Astrocyte of the cerebellum (primary cell): ENCODE measurements at regions not wholly inside any gene's neighbourhood (a gene's known extent, or its start where the extent isn't known, plus 50 kb on each side); places are given as distances from the start of the nearest gene placed in this dataset.

Experiments
- DNase-seq: peaks from one replicate; pipeline ENCODE4 v3.0.0-alpha.2; 2011; ENCODE audit warnings: low read depth
- H3K4me3 ChIP-seq: 2 replicates; pipeline ENCODE4 v1.5.1; 2011; ENCODE audit warnings: mild to moderate bottlenecking, low read depth, low read length, moderate library complexity
- CTCF ChIP-seq: IDR thresholded peaks from 2 replicates; pipeline ENCODE4 v1.5.1; 2012; ENCODE audit warnings: low read length, low read depth, moderate library complexity, mild to moderate bottlenecking; ENCODE audit errors: missing control alignments
- in situ Hi-C: cut with HindIII; loops from 2 replicates; pipeline ENCODE4 v1.10.0; 2017; ENCODE audit warnings: low sequenced_read_pairs

- H3K4me3 ChIP-seq, result no peak overlapping the region
- no peak for DNase-seq
- in situ Hi-C loops, result no loop called here
- TF ChIP-seq CTCF, result no peak
Measured at GRCh38 chr13:53878861-53879260, 850.2 kb downstream of the OLFM4 start.

- TF ChIP-seq CTCF, result no peak
- in situ Hi-C loops, result no loop called here
- H3K4me3 ChIP-seq, result no peak overlapping the region
- DNase-seq, result no peak
Measured at GRCh38 chr13:53885997-53886396, 857.4 kb downstream of the OLFM4 start.

- no peak for TF ChIP-seq CTCF
- DNase-seq, result no peak
- H3K4me3 ChIP-seq, result no peak overlapping the region
- in situ Hi-C loops, result no loop called here
Measured at GRCh38 chr13:53890696-53891095, 862.1 kb downstream of the OLFM4 start.

GRCh38 chr13:53901593-53901992 lies 873.0 kb downstream of the OLFM4 start:
- H3K4me3 ChIP-seq, result no peak overlapping the region
- TF ChIP-seq CTCF, result no peak
- DNase-seq, result no peak
- in situ Hi-C loops, result no loop called here

GRCh38 chr13:53907891-53908290 lies 879.3 kb downstream of the OLFM4 start:
- TF ChIP-seq CTCF, result no peak
- in situ Hi-C loops, result no loop called here
- H3K4me3 ChIP-seq, result no peak overlapping the region
- DNase-seq, result no peak

GRCh38 chr13:53920916-53921315 lies 892.3 kb downstream of the OLFM4 start:
- H3K4me3 ChIP-seq, result no peak overlapping the region
- DNase-seq, result no peak
- TF ChIP-seq CTCF, result no peak
- in situ Hi-C loops, result no loop called here

- TF ChIP-seq CTCF, result no peak
- no peak overlapping the region for H3K4me3 ChIP-seq
- no peak for DNase-seq
- in situ Hi-C loops, result no loop called here
Measured at GRCh38 chr13:53921473-53921872, 892.9 kb downstream of the OLFM4 start.
